H1 (cell line): ENCODE measurements at regions not wholly inside any gene's neighbourhood (a gene's known extent, or its start where the extent isn't known, plus 50 kb on each side); places are given as distances from the start of the nearest gene placed in this dataset.

Experiments used
- USF2 ChIP-seq: IDR thresholded peaks from 2 replicates; pipeline ENCODE4 v1.6.1; 2011; ENCODE audit warnings: low read length, improper control_type of control experiment

- no peak for TF ChIP-seq USF2
These were observed 641.9 kb downstream of the OTOL1 start (continued) for GRCh38 chr3:162138509-162138908.
